Upper lobe of left lung (tissue), 6 donors: ENCODE measurements at regions not wholly inside any gene's neighbourhood (a gene's known extent, or its start where the extent isn't known, plus 50 kb on each side); places are given as distances from the start of the nearest gene placed in this dataset.
A peak's percentile ranks its signal among the peaks of the same experiment; 100 is the strongest.

Experiments
- ATAC-seq, 2 donors: fragments of 200-7000 bp; cut with Tn5 transposase; one replicate each; pipeline ENCODE4 v1.9.1; 2022; ENCODE audit warnings: mild to moderate bottlenecking in 2 of 2, moderate library complexity in 2 of 2; ENCODE audit not compliant: low FRiP score in 2 of 2
- DNase-seq, 2 donors: peaks; one replicate each; pipeline ENCODE4 v3.0.0-alpha.2; 2019 to 2020
- H3K27ac ChIP-seq, 4 donors: fragments of 200-600 bp; sonication (generic); one replicate each; pipeline ENCODE4 v1.5.1; 2016 to 2019
- H3K27me3 ChIP-seq, 4 donors: fragments of 200-600 bp; sonication (generic); one replicate each; pipeline ENCODE4 v1.5.1; 2017 to 2019
- H3K36me3 ChIP-seq, 4 donors: fragments of 200-600 bp; sonication (generic); one replicate each; pipeline ENCODE4 v1.5.1; 2016 to 2019
- H3K4me1 ChIP-seq, 4 donors: fragments of 200-600 bp; sonication (generic); one replicate each; pipeline ENCODE4 v1.5.1; 2018 to 2019
- H3K4me3 ChIP-seq, 4 donors: fragments of 200-600 bp; sonication (generic); one replicate each; pipeline ENCODE4 v1.5.1; 2017 to 2019; ENCODE audit warnings: mild to moderate bottlenecking in 2 of 4, moderate library complexity in 1 of 4
- H3K9me3 ChIP-seq, 4 donors: fragments of 200-600 bp; sonication (generic); one replicate each; pipeline ENCODE4 v1.5.1; 2018 to 2019
- EP300 ChIP-seq, 4 donors: sonication (generic); formaldehyde crosslinking; IDR thresholded peaks; one replicate each; pipeline ENCODE4 v1.5.1; 2017; ENCODE audit warnings: antibody characterized with exemption in 4 of 4, control low read depth in 2 of 4
- POLR2A ChIP-seq, 4 donors: fragments of 450-650 bp; IDR thresholded peaks; one replicate each; pipeline ENCODE4 v1.5.1; 2016 to 2017; ENCODE audit warnings: antibody characterized with exemption in 4 of 4, mild to moderate bottlenecking in 2 of 4
- POLR2AphosphoS5 ChIP-seq, 2 donors: sonication (generic); formaldehyde crosslinking; IDR thresholded peaks; one replicate each; pipeline ENCODE4 v1.5.1; 2017; ENCODE audit warnings: antibody characterized with exemption in 2 of 2
- WGBS, 2 donors: methylation state at CpG; one replicate each; pipeline ENCODE4 v1.1.5; 2017 to 2018; 5-methylcytosine and 5-hydroxymethylcytosine counted together
- TF ChIP-seq, protein P1 (sequence below), 6 experiments: fragments of 450-650 bp in 4 of 6; fragments of 200-600 bp in 2 of 6; sonication (generic) in 2 of 6; IDR thresholded peaks; one replicate each; pipeline ENCODE4 v1.5.1; 2016 to 2019; ENCODE audit warnings: antibody characterized with exemption in 6 of 6
- donor health status: DM: no; HTN: no; CAD: no; lungs with moderate emphysema.
- donor health status: DM: no; HTN: yes; CAD: no; lungs with severe emphysema.

DNA sequence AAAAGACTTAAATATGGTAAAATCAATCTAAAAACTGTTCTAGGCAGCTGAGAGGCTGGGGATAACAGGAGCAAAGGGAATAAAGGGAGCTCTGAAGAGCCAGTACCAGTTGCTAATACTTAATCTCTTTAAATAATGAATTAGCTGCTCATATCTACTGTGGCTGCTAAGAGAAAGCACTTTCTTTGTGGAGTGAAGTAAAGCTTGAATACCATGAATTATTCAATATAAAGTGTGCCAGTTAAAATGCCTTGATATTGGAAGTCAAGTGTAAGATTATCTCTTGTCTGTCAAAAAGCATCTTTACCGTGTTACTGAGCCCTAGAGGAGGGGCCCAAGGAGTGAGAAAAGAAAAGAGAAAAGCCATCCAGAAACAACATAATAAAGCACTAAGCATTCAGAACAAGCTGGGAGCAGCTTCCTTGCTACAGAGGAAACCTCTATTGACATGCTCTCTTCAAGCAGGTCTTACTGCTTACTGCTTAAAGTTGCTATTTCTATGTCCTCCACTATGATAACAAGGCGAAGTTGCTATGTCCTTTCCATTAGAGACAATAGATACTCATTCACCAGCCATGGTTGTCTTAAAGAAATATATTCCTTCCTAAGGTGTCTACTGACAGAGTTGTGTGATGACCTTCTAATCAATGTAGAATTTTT, 297.4 kb downstream of the CETN3 start:
- Histone ChIP-seq H3K4me1 (no peaks in the 10 kb centered on the region), H3K27ac (no peak overlapping the region), H3K9me3 (no peaks in the 10 kb centered on the region), H3K4me3 (no peak overlapping the region), H3K27me3 (no peaks in the 10 kb centered on the region), H3K36me3 (no peaks in the 10 kb centered on the region)
- DNase-seq = no peak
- TF ChIP-seq POLR2AphosphoS5 (IDR thresholded peaks at IDR 0.05) (no peak), EP300 (IDR thresholded peaks at IDR 0.05) (no peak), POLR2A (IDR thresholded peaks at IDR 0.05) (no peak)
- TF ChIP-seq, protein P1, sequence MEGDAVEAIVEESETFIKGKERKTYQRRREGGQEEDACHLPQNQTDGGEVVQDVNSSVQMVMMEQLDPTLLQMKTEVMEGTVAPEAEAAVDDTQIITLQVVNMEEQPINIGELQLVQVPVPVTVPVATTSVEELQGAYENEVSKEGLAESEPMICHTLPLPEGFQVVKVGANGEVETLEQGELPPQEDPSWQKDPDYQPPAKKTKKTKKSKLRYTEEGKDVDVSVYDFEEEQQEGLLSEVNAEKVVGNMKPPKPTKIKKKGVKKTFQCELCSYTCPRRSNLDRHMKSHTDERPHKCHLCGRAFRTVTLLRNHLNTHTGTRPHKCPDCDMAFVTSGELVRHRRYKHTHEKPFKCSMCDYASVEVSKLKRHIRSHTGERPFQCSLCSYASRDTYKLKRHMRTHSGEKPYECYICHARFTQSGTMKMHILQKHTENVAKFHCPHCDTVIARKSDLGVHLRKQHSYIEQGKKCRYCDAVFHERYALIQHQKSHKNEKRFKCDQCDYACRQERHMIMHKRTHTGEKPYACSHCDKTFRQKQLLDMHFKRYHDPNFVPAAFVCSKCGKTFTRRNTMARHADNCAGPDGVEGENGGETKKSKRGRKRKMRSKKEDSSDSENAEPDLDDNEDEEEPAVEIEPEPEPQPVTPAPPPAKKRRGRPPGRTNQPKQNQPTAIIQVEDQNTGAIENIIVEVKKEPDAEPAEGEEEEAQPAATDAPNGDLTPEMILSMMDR (IDR thresholded peaks at IDR 0.05) = no peak
- WGBS, 2 donors = 62 to 88% methylated on average over 2 of the region's 2 CpGs
- no peak for ATAC-seq

- H3K4me1 ChIP-seq = no peaks in the 10 kb centered on the region
- no peak overlapping the region for H3K4me3 ChIP-seq
- H3K9me3 ChIP-seq = no peaks in the 10 kb centered on the region
- WGBS, 2 donors = 45 to 53% methylated on average over 10 of the region's 10 CpGs
- DNase-seq (no peak), ATAC-seq (no peak)
- TF ChIP-seq, protein P1 (IDR thresholded peaks at IDR 0.05) = no peak
- TF ChIP-seq EP300 (IDR thresholded peaks at IDR 0.05) (no peak), POLR2A (IDR thresholded peaks at IDR 0.05) (no peak), POLR2AphosphoS5 (IDR thresholded peaks at IDR 0.05) (no peak)
- no peaks in the 10 kb centered on the region for H3K36me3 ChIP-seq
- H3K27ac ChIP-seq = no peak overlapping the region
- H3K27me3 ChIP-seq = no peaks in the 10 kb centered on the region
These were observed 298.1 kb downstream of the CETN3 start for GRCh38 chr5:90111364-90112032.

- 47 to 48% methylated on average over 2 of the region's 2 CpGs for WGBS, 2 donors
These were observed 300.3 kb downstream of the CETN3 start for GRCh38 chr5:90109285-90109684.

DNA sequence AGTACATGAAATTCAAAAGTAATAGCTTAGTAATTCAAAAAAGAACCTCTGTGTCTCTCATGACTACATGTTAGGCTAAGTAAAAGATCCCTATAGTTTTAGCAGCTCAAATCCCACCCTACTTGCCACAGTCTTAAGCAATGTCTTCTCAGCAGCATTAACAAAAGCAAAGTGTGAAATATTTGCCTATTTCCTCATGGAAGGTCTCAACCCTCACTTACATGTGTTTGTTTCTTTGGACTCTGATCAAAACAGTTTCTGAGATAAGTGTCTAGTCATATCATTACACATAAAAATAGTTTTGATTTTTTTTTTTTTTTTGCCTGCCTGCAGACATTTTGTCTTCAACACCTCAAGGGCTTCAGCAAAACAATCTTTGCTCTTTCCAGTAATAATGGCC, 310.5 kb downstream of the CETN3 start:
- H3K9me3 ChIP-seq = no peaks in the 10 kb centered on the region
- peak overlapping the region in 1 of 4 donors; percentile 17 for H3K27ac ChIP-seq
- DNase-seq (no peak), ATAC-seq (no peak)
- TF ChIP-seq POLR2A (IDR thresholded peaks at IDR 0.05) (no peak), POLR2AphosphoS5 (IDR thresholded peaks at IDR 0.05) (no peak), EP300 (IDR thresholded peaks at IDR 0.05) (no peak)
- TF ChIP-seq, protein P1 (IDR thresholded peaks at IDR 0.05) = no peak
- no peaks in the 10 kb centered on the region for H3K27me3 ChIP-seq
- H3K36me3 ChIP-seq = no peaks in the 10 kb centered on the region
- H3K4me1 ChIP-seq = peaks cover 0 to 4% (median 0%) of the 10 kb centered on the region in 4 donors
- H3K4me3 ChIP-seq = no peak overlapping the region

More at GRCh38 chr5:90109285-90109684, 300.3 kb downstream of the CETN3 start:
- ATAC-seq (no peak), DNase-seq (no peak)
- TF ChIP-seq EP300 (IDR thresholded peaks at IDR 0.05) = no peak
- TF ChIP-seq, protein P1 (IDR thresholded peaks at IDR 0.05) = no peak
- TF ChIP-seq POLR2A (IDR thresholded peaks at IDR 0.05) = no peak
- no peak for TF ChIP-seq POLR2AphosphoS5 (IDR thresholded peaks at IDR 0.05)
- H3K27ac ChIP-seq = no peak overlapping the region
- no peaks in the 10 kb centered on the region for H3K36me3 ChIP-seq
- H3K27me3 ChIP-seq = no peaks in the 10 kb centered on the region
- H3K9me3 ChIP-seq = peaks cover 0 to 4% (median 0%) of the 10 kb centered on the region in 4 donors
- H3K4me3 ChIP-seq = no peak overlapping the region
- no peaks in the 10 kb centered on the region for H3K4me1 ChIP-seq
